ENCODE measurements at regions not wholly inside any gene's neighbourhood (a gene's known extent, or its start where the extent isn't known, plus 50 kb on each side); places are given as distances from the start of the nearest gene placed in this dataset.

DNA sequence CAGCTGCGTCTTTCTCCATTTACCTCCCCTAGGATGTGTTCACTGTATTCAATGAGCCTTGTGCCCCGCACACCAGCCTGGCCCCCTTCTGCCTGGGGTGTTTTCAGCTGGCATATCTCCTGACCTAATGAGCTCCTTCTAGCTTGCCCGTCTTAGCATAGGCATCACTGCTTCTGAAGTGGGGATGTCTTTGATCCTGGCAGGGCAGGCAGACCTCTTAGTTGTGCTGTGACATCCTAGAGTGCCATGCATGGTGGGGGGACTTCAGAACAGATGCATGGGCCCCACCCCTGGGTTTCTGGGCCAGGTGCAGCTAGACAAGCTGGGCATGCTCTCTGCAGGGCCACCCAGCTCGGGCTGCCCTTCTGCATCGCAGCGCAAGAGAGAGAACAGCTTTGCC, 172.7 kb downstream of the GADD45G start:
- H3K4me2 ChIP-seq (ENCODE audit: insufficient read depth in 1 of 2, low read depth in 2 of 2, low read length in 2 of 2): no peak overlapping the region
- no peaks in the 10 kb centered on the region for H3K27me3 ChIP-seq (replicated peaks in 1 of 4; ENCODE audit: control insufficient read depth in 3 of 4, extremely low read depth in 1 of 4, insufficient read depth in 3 of 4, low read length in 3 of 4)
- WGBS, 2 experiments (ENCODE audit: extremely low coverage in 1 of 2, insufficient coverage in 1 of 2, insufficient read length in 1 of 2, insufficient replicate concordance in 2 of 2, low coverage in 1 of 2, low lambda C conversion rate in 2 of 2, missing lambda C conversion rate in 1 of 2): 82% methylated on average over 6 of the region's 6 CpGs; no CpG with 5 or more reads in 1 of the 2 experiments
- no peak overlapping the region for H2BK5ac ChIP-seq (ENCODE audit: low read depth, low read length)
- no peak overlapping the region for H3K4ac ChIP-seq (replicated peaks; ENCODE audit: insufficient read length, low read depth, low read length)
- no peaks in the 10 kb centered on the region for H3K23me2 ChIP-seq (ENCODE audit: low read depth, low read length)
- H3K79me1 ChIP-seq (ENCODE audit: low read depth, low read length): no peaks in the 10 kb centered on the region
- no peak overlapping the region for H3K23ac ChIP-seq (ENCODE audit: insufficient read length)
- no peaks in the 10 kb centered on the region for H3K9me3 ChIP-seq (ENCODE audit: insufficient read depth in 2 of 2, low read depth in 1 of 2, low read length in 1 of 2)
- ChIA-PET POLR2A (ENCODE audit: partially characterized antibody) (interaction anchor here (0.6 kb wide), 1 partner anchor 14 kb away, joined by 3 read pairs; no protein-coding TSS in a partner anchor), CTCF (ENCODE audit: partially characterized antibody) (interaction anchor here (0.6 to 2.4 kb wide), 9 partner anchors 9 to 978 kb away, joined by 3 to 8 read pairs (median 4); no protein-coding TSS in a partner anchor)
- no peak overlapping the region for H2BK15ac ChIP-seq (ENCODE audit: low read length)
- no peak overlapping the region for H4K91ac ChIP-seq (replicated peaks; ENCODE audit: insufficient read length, low read length)
- H3K56ac ChIP-seq (replicated peaks; ENCODE audit: insufficient read length, low read depth, low read length): no peak overlapping the region
- H2BK12ac ChIP-seq (ENCODE audit: low read depth, low read length): 0 out of 2 replicates have a peak overlapping the region, but pooled peaks have one; percentile 17
- no peaks in the 10 kb centered on the region for H4K20me1 ChIP-seq (replicated peaks in 1 of 2; ENCODE audit: control insufficient read depth in 1 of 2, insufficient read depth in 2 of 2, low read length in 2 of 2)
- H4K8ac ChIP-seq (ENCODE audit: extremely low read depth, insufficient read depth, low read length): no peak overlapping the region
- H2AK5ac ChIP-seq (ENCODE audit: low read depth, low read length): no peak overlapping the region
- H2BK120ac ChIP-seq (replicated peaks; ENCODE audit: low read depth, low read length): no peak overlapping the region
- no peaks in the 10 kb centered on the region for H3K79me2 ChIP-seq (ENCODE audit: control insufficient read depth in 1 of 2, insufficient read depth in 2 of 2, low read length in 2 of 2)
- H3K4me1 ChIP-seq (replicated peaks in 1 of 4; ENCODE audit: control insufficient read depth in 3 of 4, insufficient read depth in 4 of 4, low read length in 3 of 4): no peaks in the 10 kb centered on the region
- H3K4me3 ChIP-seq (ENCODE audit: extremely low read depth in 1 of 4, insufficient read depth in 2 of 4, low read depth in 3 of 4, low read length in 4 of 4): no peak overlapping the region
- H2AFZ ChIP-seq (ENCODE audit: low read length): no peak overlapping the region
- H3K36me3 ChIP-seq (ENCODE audit: control insufficient read depth in 2 of 4, insufficient read depth in 4 of 4, low read length in 3 of 4): no peaks in the 10 kb centered on the region
- no peak overlapping the region for H4K5ac ChIP-seq (ENCODE audit: insufficient read length, low read depth, low read length)
- H2BK20ac ChIP-seq (ENCODE audit: low read length): no peak overlapping the region
- FAIRE-seq (no peak), DNase-seq (ENCODE audit: low read depth in 1 of 2, low spot score in 2 of 2) (no peak)
- no peak overlapping the region for H3K27ac ChIP-seq (ENCODE audit: low read depth, low read length)
- H3K14ac ChIP-seq (ENCODE audit: insufficient read length): no peak overlapping the region
- no peak overlapping the region for H3K9ac ChIP-seq (replicated peaks in 1 of 4; ENCODE audit: extremely low read depth in 1 of 4, low read depth in 3 of 4, low read length in 3 of 4)
- no peak overlapping the region for H3K18ac ChIP-seq (ENCODE audit: extremely low read depth, low read length)
- TF ChIP-seq SIN3A (conservative IDR thresholded peaks at IDR 0.05 in 1 of 2, IDR thresholded peaks at IDR 0.05 in 1 of 2; ENCODE audit: low read depth in 1 of 2, low read length in 2 of 2) (no peak), TAF7 (optimal IDR thresholded peaks at IDR 0.05; ENCODE audit: borderline replicate concordance, low read depth, low read length) (no peak), RXRA (IDR thresholded peaks at IDR 0.05; ENCODE audit: insufficient read depth, low read depth, low read length) (no peak), JUND (IDR thresholded peaks at IDR 0.05; ENCODE audit: low read length) (no peak), USF2 (IDR thresholded peaks at IDR 0.05; ENCODE audit: low read length) (no peak), SP1 (IDR thresholded peaks at IDR 0.05; ENCODE audit: low read depth, low read length) (no peak), KDM4A (IDR thresholded peaks at IDR 0.05; ENCODE audit: low read depth, low read length, severe bottlenecking) (no peak), CTBP2 (IDR thresholded peaks at IDR 0.05; ENCODE audit: borderline replicate concordance, insufficient read depth, insufficient read length, low read length) (no peak), HDAC2 (IDR thresholded peaks at IDR 0.05; ENCODE audit: borderline replicate concordance in 1 of 2, low read depth in 2 of 2, low read length in 2 of 2) (no peak), JUN (IDR thresholded peaks at IDR 0.05; ENCODE audit: low read depth, low read length) (no peak), CHD2 (IDR thresholded peaks at IDR 0.05; ENCODE audit: low read length) (no peak), BRCA1 (IDR thresholded peaks at IDR 0.05; ENCODE audit: low read depth, low read length) (no peak), TCF12 (IDR thresholded peaks at IDR 0.05; ENCODE audit: low read depth, low read length) (no peak)

All from H1 (cell line).